ENCODE measurements at regions not wholly inside any gene's neighbourhood (a gene's known extent, or its start where the extent isn't known, plus 50 kb on each side); places are given as distances from the start of the nearest gene placed in this dataset.

- no peak for DNase-seq (ENCODE audit: low read depth in 2 of 2)
Observed at GRCh38 chr7:25279705-25280104, 51.4 kb upstream of the NPVF start.

- no peak for DNase-seq (ENCODE audit: low read depth in 2 of 2)
Observed at GRCh38 chr7:25280181-25280580, 51.9 kb upstream of the NPVF start.

- no peak for DNase-seq (ENCODE audit: low read depth in 2 of 2)
Observed at GRCh38 chr7:25282194-25282593, 53.9 kb upstream of the NPVF start.

- no peak for DNase-seq (ENCODE audit: low read depth in 2 of 2)
Observed at GRCh38 chr7:25286756-25287155, 58.5 kb upstream of the NPVF start.

- DNase-seq (ENCODE audit: low read depth in 2 of 2), result no peak
Observed at GRCh38 chr7:25287291-25287690, 59.0 kb upstream of the NPVF start.

- DNase-seq (ENCODE audit: low read depth in 2 of 2), result no peak
Observed at GRCh38 chr7:25288556-25289307, 60.4 kb upstream of the NPVF start.

- DNase-seq (ENCODE audit: low read depth in 2 of 2), result no peak
Observed at GRCh38 chr7:25289518-25289917, 61.2 kb upstream of the NPVF start.

GRCh38 chr7:25294624-25295023 is 66.3 kb upstream of the NPVF start:
- no peak for DNase-seq (ENCODE audit: low read depth in 2 of 2)

GRCh38 chr7:25295387-25295786 is 67.1 kb upstream of the NPVF start:
- DNase-seq (ENCODE audit: low read depth in 2 of 2), result no peak

GRCh38 chr7:25296086-25296485 is 67.8 kb upstream of the NPVF start:
- DNase-seq (ENCODE audit: low read depth in 2 of 2), result no peak

- DNase-seq (ENCODE audit: low read depth in 2 of 2), result no peak
Observed at GRCh38 chr7:25297278-25297677, 69.0 kb upstream of the NPVF start.

- DNase-seq (ENCODE audit: low read depth in 2 of 2), result no peak
Observed at GRCh38 chr7:25303281-25304181, 75.2 kb upstream of the NPVF start.

- DNase-seq (ENCODE audit: low read depth in 2 of 2), result no peak
Observed at GRCh38 chr7:25304691-25305090, 76.4 kb upstream of the NPVF start.

GRCh38 chr7:25305831-25306230 is 77.5 kb upstream of the NPVF start:
- no peak for DNase-seq (ENCODE audit: low read depth in 2 of 2)

GRCh38 chr7:25307624-25308023 is 79.3 kb upstream of the NPVF start:
- DNase-seq (ENCODE audit: low read depth in 2 of 2), result no peak

GRCh38 chr7:25308246-25308645 is 80.0 kb upstream of the NPVF start:
- no peak for DNase-seq (ENCODE audit: low read depth in 2 of 2)

GRCh38 chr7:25308906-25309705 is 80.8 kb upstream of the NPVF start:
- no peak for DNase-seq (ENCODE audit: low read depth in 2 of 2)

- DNase-seq (ENCODE audit: low read depth in 2 of 2), result no peak
Observed at GRCh38 chr7:25310896-25311295, 82.6 kb upstream of the NPVF start.

- DNase-seq (ENCODE audit: low read depth in 2 of 2), result no peak
Observed at GRCh38 chr7:25311346-25311745, 83.1 kb upstream of the NPVF start.

- no peak for DNase-seq (ENCODE audit: low read depth in 2 of 2)
Observed at GRCh38 chr7:25312968-25313367, 84.7 kb upstream of the NPVF start.

GRCh38 chr7:25313526-25313925 is 85.2 kb upstream of the NPVF start:
- DNase-seq (ENCODE audit: low read depth in 2 of 2), result no peak

GRCh38 chr7:25314094-25314730 is 85.9 kb upstream of the NPVF start:
- DNase-seq (ENCODE audit: low read depth in 2 of 2), result no peak
